HepG2 (cell line): ENCODE measurements at regions not wholly inside any gene's neighbourhood (a gene's known extent, or its start where the extent isn't known, plus 50 kb on each side); places are given as distances from the start of the nearest gene placed in this dataset.

Source experiments
- ATAC-seq: fragments of 200-7000 bp; cut with Tn5 transposase; 3 replicates; pipeline ENCODE4 v1.9.1; 2020; ENCODE audit warnings: mild to moderate bottlenecking, moderate library complexity
- BruUV-seq: library from RNA; stranded (reverse); fragments of 400-500 nt; replicated peaks from 2 replicates; lab custom pipeline; 2021; lab: Mats Ljungman, UMichigan
- CTCF ChIA-PET: fragments of 300-600 bp; formaldehyde crosslinking; extraction: SDS; loops from one replicate; lab custom pipeline; 2021; ENCODE audit warnings: low total read pairs, inconsistent platforms, low intra/inter-chr PET ratio; lab: Yijun Ruan, JAX
- POLR2A ChIA-PET: fragments of 350-600 bp; sonication (Branson Sonifier 250); formaldehyde crosslinking; loops from one replicate; lab custom pipeline; 2020; ENCODE audit warnings: antibody characterized with exemption, inconsistent platforms; lab: Yijun Ruan, JAX
- DNase-seq: peaks from one replicate; pipeline ENCODE4 v3.0.0-alpha.2; 2015; ENCODE audit warnings: low spot score
- FAIRE-seq: peaks from 3 replicates; lab custom pipeline; 2011; peaks lifted over from hg19 to GRCh38; lab: Jason Lieb, UNC
- H2AFZ ChIP-seq: one replicate; pipeline ENCODE4 v1.6.1; 2011; ENCODE audit warnings: low read length, inconsistent platforms
- H3K27ac ChIP-seq: fragments of 300-600 bp; 3 replicates; pipeline ENCODE4 v1.8.0; 2011; ENCODE audit warnings: mixed run types, mild to moderate bottlenecking, mixed read lengths, low read length, inconsistent platforms; ENCODE audit not compliant: insufficient read depth; ENCODE audit errors: extremely low read length
- H3K27me3 ChIP-seq, 2 experiments: fragments of 200-600 bp in 1 of 2; 2 replicates in 1 of 2; 3 replicates in 1 of 2; pipeline versions ENCODE4 v1.6.0 to v1.8.0; 2011; ENCODE audit warnings: low read length in 2 of 2, mild to moderate bottlenecking in 2 of 2, moderate library complexity in 2 of 2, inconsistent platforms in 1 of 2; ENCODE audit not compliant: insufficient read depth in 2 of 2, control insufficient read depth in 1 of 2
- H3K36me3 ChIP-seq, 2 experiments: fragments of 200-600 bp in 1 of 2; replicated peaks in 1 of 2; 2 replicates in 1 of 2; 3 replicates in 1 of 2; pipeline versions ENCODE4 v1.5.1 to v1.8.0; 2011; ENCODE audit warnings: low read length in 2 of 2, inconsistent platforms in 1 of 2; ENCODE audit not compliant: insufficient read depth in 2 of 2, control insufficient read depth in 1 of 2
- H3K4me1 ChIP-seq: 2 replicates; pipeline ENCODE4 v1.5.1; 2012; ENCODE audit warnings: low read length, inconsistent platforms; ENCODE audit not compliant: insufficient read depth
- H3K4me2 ChIP-seq: 2 replicates; pipeline ENCODE4 v1.6.0; 2011; ENCODE audit warnings: low read depth, low read length, inconsistent platforms
- H3K4me3 ChIP-seq, 3 experiments: fragments of 200-600 bp in 1 of 3; sonication (generic), shearing (Covaris generic) in 1 of 3; replicated peaks in 1 of 3; 2 replicates each; pipeline ENCODE4 v1.5.1; 2011 to 2016; ENCODE audit warnings: low read length in 3 of 3, inconsistent platforms in 2 of 3, low read depth in 2 of 3, mild to moderate bottlenecking in 2 of 3, control low read depth in 1 of 3, mixed read lengths in 1 of 3; ENCODE audit not compliant: insufficient read depth in 1 of 3
- H3K79me2 ChIP-seq: one replicate; pipeline ENCODE4 v1.6.1; 2011; ENCODE audit warnings: low read length, inconsistent platforms; ENCODE audit not compliant: insufficient read depth
- H3K9ac ChIP-seq: 2 replicates; pipeline ENCODE4 v1.6.0; 2011; ENCODE audit warnings: mild to moderate bottlenecking, low read depth, low read length, inconsistent platforms; ENCODE audit not compliant: insufficient read depth
- H3K9me3 ChIP-seq: 2 replicates; pipeline ENCODE4 v1.5.1; 2012; ENCODE audit warnings: mild to moderate bottlenecking, low read length
- H4K20me1 ChIP-seq: 2 replicates; pipeline ENCODE4 v1.6.0; 2011; ENCODE audit warnings: inconsistent platforms, mild to moderate bottlenecking, low read length, moderate library complexity; ENCODE audit not compliant: insufficient read depth
- CBX2 ChIP-seq, 2 experiments: fragments of 200-600 bp in 1 of 2; sonication (generic); formaldehyde crosslinking in 1 of 2; IDR thresholded peaks; 2 replicates each; pipeline versions ENCODE4 v1.7.0 to v1.8.1; 2018 to 2022; ENCODE audit warnings: low read depth in 2 of 2, low read length in 1 of 2, mild to moderate bottlenecking in 1 of 2, missing genetic modification reagents in 1 of 2
- DZIP1 ChIP-seq: sonication (generic); formaldehyde crosslinking; IDR thresholded peaks from 2 replicates; pipeline ENCODE4 v1.5.0; 2020; ENCODE audit warnings: mild to moderate bottlenecking, missing genetic modification reagents
- MLLT10 ChIP-seq: sonication (generic); formaldehyde crosslinking; IDR thresholded peaks from 2 replicates; pipeline ENCODE4 v1.4.0; 2020; ENCODE audit warnings: missing genetic modification reagents
- THRA ChIP-seq: sonication (generic); formaldehyde crosslinking; IDR thresholded peaks from 2 replicates; pipeline ENCODE4 v1.4.0; 2020; ENCODE audit warnings: missing genetic modification reagents, borderline replicate concordance
- ZBTB14 ChIP-seq: sonication (generic); formaldehyde crosslinking; IDR thresholded peaks from 2 replicates; pipeline ENCODE4 v1.4.0; 2020; ENCODE audit warnings: missing genetic modification reagents
- ZNF34 ChIP-seq: sonication (generic); formaldehyde crosslinking; IDR thresholded peaks from 2 replicates; pipeline ENCODE4 v1.4.0; 2020; ENCODE audit warnings: mild to moderate bottlenecking, missing genetic modification reagents, borderline replicate concordance
- ZXDC ChIP-seq: sonication (generic); formaldehyde crosslinking; IDR thresholded peaks from 2 replicates; pipeline ENCODE4 v1.5.0; 2020; ENCODE audit warnings: mild to moderate bottlenecking, missing genetic modification reagents
- WGBS: methylation state at CpG from one replicate; pipeline ENCODE4 v1.1.6; 2017; ENCODE audit warnings: low lambda C conversion rate; 5-methylcytosine and 5-hydroxymethylcytosine counted together
- in situ Hi-C: cut with HindIII; loops from 2 replicates; pipeline ENCODE4 v1.10.0; 2017; ENCODE audit warnings: low pct_unique_long_range_greater_than_20kb; ENCODE audit not compliant: extremely low pct_ligation_motif_present
- intact Hi-C: fragments of 100-400 bp; cut with micrococcal nuclease; formaldehyde crosslinking; loops from one replicate; pipeline ENCODE4 v1.10.0; 2022; ENCODE audit not compliant: unreplicated experiment

GRCh38 chr5:89286320-89286719, 403.3 kb upstream of the MEF2C start:
- CTCF ChIA-PET, result no interaction called here
- H3K9me3 ChIP-seq, result no peaks in the 10 kb centered on the region
- WGBS, result 0% methylated on average over 3 of the region's 3 CpGs
- BruUV-seq, result no TSS peak
- H3K79me2 ChIP-seq, result no peaks in the 10 kb centered on the region
- POLR2A ChIA-PET, result no interaction called here
- H3K27me3 ChIP-seq, result no peaks in the 10 kb centered on the region
- H3K4me3 ChIP-seq, result no peak overlapping the region
- no peak overlapping the region for H2AFZ ChIP-seq
- no peaks in the 10 kb centered on the region for H4K20me1 ChIP-seq
- no peak overlapping the region for H3K27ac ChIP-seq
- no peaks in the 10 kb centered on the region for H3K36me3 ChIP-seq
- intact Hi-C loops (no loop called here), in situ Hi-C loops (no loop called here)
- no peak overlapping the region for H3K9ac ChIP-seq
- no peak for FAIRE-seq
- H3K4me2 ChIP-seq, result no peak overlapping the region
- ATAC-seq, result no peak
- TF ChIP-seq THRA (CRISPR knock-in tag), result no peak
- no peaks in the 10 kb centered on the region for H3K4me1 ChIP-seq
- DNase-seq, result no peak

- Histone ChIP-seq H2AFZ (no peak overlapping the region), H3K4me2 (no peak overlapping the region), H3K27me3 (no peaks in the 10 kb centered on the region), H3K36me3 (no peaks in the 10 kb centered on the region), H3K27ac (no peak overlapping the region), H3K79me2 (no peaks in the 10 kb centered on the region), H3K9ac (no peak overlapping the region), H3K9me3 (no peaks in the 10 kb centered on the region), H3K4me1 (no peaks in the 10 kb centered on the region), H4K20me1 (no peaks in the 10 kb centered on the region), H3K4me3 (no peak overlapping the region)
- in situ Hi-C loops (no loop called here), intact Hi-C loops (no loop called here)
- no peak for DNase-seq
- ATAC-seq, result no peak
- ChIA-PET POLR2A (no interaction called here), CTCF (no interaction called here)
- 18% methylated on average over 3 of the region's 3 CpGs for WGBS
- no TSS peak for BruUV-seq
- no peak for FAIRE-seq
- TF ChIP-seq DZIP1 (CRISPR knock-in tag) (no peak), MLLT10 (CRISPR knock-in tag) (no peak), ZNF34 (CRISPR knock-in tag) (no peak), ZXDC (no peak), ZBTB14 (CRISPR knock-in tag) (no peak), CBX2 (IDR thresholded peaks at IDR 0.05; ENCODE audit: low read depth, low read length) (no peak), CBX2 (CRISPR knock-in tag; IDR thresholded peaks at IDR 0.05; ENCODE audit: low read depth) (no peak)
Measured at GRCh38 chr5:89283728-89284493, 400.9 kb upstream of the MEF2C start.
